ENCODE measurements at regions not wholly inside any gene's neighbourhood (a gene's known extent, or its start where the extent isn't known, plus 50 kb on each side); places are given as distances from the start of the nearest gene placed in this dataset.
"Not testable (repeated sequence)": the region's sequence is repeated elsewhere in the genome, so short reads cannot be mapped to it uniquely, and the experiment has no call there.

DNA sequence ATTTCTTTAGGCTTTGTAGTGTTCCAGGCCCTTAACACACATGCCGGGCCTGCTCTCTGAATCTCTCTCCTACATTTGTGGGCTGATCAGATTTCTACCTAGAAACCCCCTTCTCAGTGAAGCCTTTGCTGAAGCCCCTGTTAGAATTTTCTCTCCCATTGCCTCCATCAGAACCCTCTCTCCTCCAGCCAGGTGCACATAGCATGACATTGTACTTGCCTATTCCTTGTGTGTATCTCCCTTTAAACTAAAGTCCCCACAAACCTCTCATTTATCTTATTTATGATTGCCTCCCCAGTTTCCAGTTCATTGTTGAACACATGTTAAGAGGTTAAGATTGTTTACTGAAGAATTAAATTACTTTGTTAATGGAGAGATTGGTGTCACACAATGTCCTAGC is 325.5 kb upstream of the CITED2 start:
- no peak for DNase-seq (ENCODE audit: low read depth in 2 of 2)

DNA sequence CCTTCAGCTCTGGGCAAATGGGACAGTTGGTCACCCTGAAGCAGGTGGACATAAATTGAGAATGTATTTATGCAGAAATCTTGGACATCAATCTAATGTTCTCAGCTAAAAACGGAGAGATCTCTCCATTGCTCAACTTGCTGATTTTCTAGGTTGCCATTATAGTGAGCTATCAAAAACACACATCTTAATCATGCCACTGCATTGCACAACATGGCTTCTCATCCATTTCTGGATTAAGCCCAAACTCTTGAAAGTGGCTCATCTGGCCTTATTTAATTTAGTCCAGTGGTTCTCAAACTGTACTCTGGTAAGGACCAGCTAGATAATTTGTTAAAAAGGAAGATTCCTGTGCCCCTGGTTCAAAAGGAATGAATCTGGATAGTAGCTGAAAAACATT is 324.9 kb upstream of the CITED2 start:
- no peak for DNase-seq (ENCODE audit: low read depth in 2 of 2)

DNA sequence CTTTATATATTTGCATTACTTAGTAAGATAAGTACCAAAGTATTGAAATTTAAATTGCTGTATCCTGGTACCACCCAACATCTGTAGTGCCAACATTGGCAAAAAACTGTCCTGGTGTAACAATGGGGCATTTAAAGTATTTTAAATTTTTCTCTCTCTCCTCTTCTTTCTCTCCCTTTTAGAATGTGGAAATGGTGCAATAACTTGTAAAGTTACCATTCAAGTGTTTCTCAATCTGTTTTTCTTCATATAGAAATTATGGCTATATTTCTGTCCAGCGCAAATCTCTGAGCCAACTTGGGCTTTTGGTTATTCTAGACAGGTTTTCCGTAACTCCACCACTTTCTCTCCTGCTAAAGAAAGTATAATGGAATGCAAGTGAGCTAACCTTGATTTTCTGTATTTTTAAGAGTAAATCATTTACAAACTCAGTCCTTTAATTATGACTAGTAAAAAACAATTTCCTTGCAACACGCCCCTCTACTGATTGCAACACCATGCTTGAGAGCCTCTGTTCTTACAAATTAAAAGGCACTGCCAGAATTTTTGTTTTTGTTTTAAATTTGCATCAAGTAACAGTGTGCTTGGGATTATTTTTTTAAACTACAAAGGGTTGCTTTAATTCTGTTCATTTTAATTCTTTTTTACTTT is 324.2 kb upstream of the CITED2 start:
- DNase-seq (ENCODE audit: low read depth in 2 of 2), result no peak

DNA sequence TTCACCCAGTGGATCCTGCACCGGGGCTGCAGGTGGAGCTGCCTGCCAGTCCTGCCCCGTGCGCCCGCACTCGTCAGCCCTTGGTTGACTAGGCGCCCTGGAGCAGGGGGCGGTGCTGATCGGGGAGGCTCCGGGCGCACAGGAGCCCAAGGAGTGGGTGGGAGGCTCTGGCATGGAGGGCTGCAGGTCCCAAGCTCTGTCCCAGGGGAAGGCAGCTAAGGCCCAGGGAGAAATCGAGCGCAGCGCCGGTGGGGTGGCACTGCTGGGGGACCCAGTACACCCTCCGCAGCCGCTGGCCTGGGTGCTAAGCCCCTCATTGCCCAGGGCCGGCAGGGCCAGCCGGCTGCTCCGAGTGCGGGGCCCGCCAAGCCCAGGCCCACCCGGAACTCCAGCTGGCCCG is 323.4 kb upstream of the CITED2 start:
- DNase-seq (ENCODE audit: low read depth in 2 of 2), result not testable (repeated sequence)

DNA sequence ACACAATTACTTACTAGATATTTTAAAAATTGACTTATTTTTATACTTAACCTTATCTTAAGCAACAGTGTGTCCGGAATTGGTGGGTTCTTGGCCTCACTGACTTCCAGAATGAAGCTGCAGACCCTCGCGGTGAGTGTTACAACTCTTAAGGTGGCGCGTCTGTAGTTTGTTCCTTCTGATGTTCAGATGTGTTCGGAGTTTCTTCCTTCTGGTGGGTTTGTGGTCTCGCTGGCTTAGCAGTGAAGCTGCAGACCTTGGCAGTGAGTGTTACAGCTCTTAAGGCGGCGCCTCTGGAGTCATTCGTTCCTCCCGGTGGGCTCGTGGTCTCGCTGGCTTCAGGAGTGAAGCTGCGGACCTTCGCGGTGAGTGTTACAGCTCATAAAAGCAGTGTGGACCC is 322.5 kb upstream of the CITED2 start:
- DNase-seq (ENCODE audit: low read depth in 2 of 2), result not testable (repeated sequence)

DNA sequence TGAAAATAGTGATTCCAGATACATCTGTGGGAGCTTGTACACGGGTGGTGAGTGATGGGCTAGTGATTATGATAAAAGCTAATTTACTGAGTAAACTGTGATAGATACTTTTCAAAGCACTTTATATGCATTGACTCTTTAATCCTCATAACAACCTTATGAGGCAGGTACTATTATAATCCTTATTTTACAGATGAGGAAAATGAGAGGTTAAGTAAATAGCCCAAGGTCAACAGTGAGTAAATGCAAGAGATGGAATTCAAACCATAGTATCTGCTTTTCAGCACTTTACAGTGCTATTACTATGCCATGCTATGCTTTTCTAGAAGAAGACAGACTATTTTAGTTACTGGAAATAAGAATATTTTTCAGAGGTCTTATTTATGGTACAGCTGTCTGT is 320.9 kb upstream of the CITED2 start:
- DNase-seq (ENCODE audit: low read depth in 2 of 2), result no peak

DNA sequence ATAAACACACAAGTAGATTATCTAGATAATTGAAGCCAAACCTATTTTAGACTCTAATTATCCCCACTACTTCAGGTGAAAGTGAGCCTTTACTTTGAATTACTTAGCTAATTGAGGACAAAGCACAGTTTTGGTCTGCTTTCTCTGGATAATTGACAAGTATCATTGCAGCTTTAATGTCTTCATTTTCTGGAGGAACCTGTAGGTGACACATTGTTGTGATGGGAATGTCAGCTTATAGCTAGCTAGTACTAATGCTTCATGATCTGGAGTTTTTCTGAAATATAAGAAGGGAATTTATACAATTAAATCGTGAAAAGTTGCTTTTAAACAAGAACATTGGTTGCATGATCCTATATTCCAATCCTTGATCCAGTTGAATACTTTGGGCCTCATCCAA is 319.3 kb upstream of the CITED2 start:
- DNase-seq (ENCODE audit: low read depth in 2 of 2), result no peak

DNA sequence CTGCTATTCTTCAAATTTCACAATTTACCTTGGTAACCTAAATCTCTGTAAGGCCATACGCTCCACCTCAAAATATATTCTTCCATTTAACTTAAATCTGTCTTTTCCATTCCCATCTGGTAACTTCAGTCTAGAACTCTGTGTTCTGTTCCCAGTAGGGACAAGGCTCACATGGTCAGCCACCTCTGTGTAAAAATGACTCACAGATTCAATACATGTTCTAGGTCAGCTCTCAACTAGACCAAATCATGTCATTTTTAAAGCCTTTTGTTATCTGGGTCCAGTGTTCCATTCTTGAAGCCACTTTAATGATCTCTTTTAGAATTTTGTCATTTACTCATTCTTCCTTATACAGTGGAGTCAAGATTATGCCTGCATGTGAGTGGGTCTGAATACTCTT is 315.6 kb upstream of the CITED2 start:
- DNase-seq (ENCODE audit: low read depth in 2 of 2), result no peak

DNA sequence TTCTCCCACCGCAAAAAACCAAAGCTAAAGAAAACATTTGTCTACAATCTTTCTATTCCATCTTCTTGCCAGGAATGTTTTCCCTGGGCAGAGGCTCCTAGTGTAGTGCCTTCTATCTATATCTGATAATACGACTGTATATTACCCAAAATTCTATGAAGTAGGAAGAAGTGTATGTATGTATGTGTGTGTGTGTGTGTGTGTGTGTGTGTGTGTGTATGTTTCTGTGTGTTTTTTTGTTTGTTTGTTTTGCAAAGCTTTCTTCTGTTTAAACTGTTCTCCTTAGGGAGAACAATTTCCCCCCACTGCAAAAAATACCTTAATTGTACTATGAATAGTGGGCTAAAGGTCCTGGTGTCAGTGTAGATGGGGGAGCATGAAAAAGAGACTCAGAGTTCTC is 312.6 kb upstream of the CITED2 start:
- DNase-seq (ENCODE audit: low read depth in 2 of 2), result no peak

DNA sequence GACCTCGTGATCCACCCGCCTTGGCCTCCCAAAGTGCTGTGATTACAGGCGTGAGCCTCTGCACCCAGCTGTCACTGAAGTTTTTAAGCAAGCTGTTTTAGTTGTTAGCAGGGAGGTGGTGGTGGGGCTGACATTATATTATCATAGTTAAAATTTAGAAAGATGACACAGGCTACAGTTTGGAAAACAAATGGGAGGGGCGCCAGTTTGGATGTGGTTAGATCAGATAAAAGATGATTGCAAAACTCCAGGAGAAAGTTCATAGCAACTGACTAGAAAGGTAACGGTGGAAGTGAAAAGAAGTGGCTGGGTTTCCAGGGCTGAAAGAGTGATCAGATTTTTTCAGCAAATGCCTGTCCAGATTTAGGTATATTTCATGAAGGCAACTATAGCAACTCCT is 311.9 kb upstream of the CITED2 start:
- no peak for DNase-seq (ENCODE audit: low read depth in 2 of 2)

DNA sequence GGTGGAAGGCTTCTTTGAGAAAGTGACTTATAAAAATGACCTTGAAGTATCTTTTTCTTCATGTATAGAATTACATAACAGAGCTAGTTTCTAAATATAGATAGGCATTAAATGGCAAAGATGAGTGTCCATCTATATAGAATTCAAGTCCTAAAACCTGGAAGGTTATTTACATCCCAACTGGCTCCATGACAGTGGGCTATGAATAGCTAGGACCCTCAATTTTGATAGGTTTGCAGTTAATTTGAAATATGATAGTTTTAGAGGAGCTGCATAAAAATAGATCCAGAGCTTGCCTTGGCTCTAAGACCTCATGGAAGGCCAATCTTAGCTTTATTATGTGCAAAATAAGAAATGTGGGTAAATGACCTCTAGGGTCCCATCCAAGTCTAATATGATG is 310.6 kb upstream of the CITED2 start:
- no peak for DNase-seq (ENCODE audit: low read depth in 2 of 2)

DNA sequence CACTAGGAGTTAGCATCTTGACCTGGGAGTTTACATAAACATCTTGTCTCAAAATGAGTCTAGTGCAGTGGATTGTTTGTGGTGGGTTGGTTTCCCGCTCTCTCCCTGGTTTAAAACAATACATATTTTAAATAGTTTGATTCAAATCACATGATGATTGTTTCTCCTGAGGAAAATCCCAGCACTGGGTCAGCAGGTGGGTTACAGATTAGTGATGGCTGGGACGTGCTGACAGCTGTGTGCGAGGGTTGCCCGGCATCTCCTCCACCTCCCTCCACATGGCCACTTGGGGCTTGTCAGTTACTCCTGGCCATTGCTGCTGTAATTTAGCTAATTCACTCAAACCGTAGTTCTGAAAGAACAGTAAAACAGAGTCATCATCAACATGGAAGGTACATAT is 306.4 kb upstream of the CITED2 start:
- DNase-seq (ENCODE audit: low read depth in 2 of 2), result no peak

DNA sequence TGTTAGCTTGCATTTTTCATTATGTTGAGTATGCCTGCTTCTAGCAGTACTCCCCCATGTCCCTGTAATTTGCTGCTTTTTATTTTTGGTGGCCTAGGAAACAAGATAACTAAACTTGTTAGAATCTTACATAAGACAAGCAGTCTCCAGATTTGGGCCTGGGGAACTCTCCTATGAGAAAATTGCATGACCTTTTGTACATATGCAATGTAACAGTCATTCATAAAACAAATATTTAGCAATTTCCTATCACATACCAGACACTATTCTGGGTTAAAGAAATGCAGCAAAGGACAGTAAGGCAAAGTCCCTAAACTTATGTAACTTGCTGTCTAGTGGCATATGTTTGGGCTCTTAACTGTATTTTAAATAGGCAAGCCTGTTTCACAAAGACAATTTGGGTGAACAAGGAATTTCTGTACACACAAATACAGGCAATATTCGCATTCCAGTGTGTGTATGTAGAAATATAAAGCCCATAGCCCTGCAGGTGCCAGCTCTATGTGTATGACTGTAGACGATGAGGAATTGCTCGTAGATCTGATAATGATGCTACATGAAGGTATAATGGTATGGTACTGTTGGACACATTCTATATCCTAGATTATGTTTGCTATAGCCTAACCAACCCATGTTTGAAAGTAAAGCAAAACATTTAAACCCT is 305.2 kb upstream of the CITED2 start:
- DNase-seq (ENCODE audit: low read depth in 2 of 2), result peak; percentile 45 to 67

DNA sequence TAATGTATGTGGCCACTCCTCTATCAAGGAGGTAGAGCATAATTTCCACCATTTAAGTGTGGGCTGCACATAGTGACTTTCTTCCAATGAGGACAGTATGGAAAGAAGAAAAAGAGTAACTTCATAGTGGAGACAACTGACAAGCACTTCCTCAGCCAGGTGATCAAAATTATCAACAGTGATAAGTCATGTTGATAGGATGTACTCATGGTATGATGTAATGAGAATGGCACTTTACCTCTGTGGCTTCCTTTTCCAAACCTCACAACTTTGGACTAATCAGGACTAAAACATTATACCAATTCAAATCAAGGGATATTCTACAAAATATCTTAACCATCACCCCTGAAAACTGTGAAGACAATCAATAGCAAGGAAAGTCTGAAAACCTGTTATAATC is 302.3 kb upstream of the CITED2 start:
- DNase-seq (ENCODE audit: low read depth in 2 of 2), result no peak

DNA sequence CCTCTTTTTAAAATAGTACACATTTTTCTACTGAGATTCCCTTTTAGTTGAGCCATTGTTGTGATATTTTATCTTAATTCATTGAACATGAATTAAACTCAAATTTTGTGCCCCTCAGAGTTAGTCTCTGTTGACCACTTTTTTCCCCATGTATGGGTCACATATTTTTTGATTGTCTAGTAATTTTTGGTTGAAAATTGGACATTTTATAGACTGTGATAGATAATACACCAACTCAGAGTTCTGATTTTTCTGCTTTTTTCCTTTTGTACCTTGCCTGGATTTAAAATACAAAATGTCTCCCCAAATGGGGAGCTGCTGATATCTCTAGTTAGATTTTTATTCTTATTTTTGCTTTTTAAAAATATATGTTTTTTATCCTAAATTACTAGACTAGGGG is 291.8 kb upstream of the CITED2 start:
- no peak for DNase-seq (ENCODE audit: low read depth in 2 of 2)

DNA sequence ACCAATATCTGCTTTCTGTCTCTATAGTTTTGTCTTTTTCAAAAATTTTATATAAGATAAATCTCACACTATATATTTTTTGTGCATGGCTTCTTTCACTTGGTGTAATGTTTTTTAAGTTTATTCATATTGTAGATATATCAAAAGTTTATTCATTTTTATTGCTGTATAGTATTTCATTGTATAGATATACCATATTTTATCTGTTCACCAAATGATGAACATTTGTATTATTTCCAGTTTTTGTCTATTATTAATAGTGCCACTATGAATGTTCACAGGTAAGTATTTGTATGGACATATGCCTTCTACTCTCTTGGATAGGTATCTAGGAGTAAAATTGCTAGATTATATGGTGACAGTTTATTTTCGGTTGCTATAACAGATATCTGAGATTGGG is 289.5 kb upstream of the CITED2 start:
- DNase-seq (ENCODE audit: low read depth in 2 of 2), result no peak

DNA sequence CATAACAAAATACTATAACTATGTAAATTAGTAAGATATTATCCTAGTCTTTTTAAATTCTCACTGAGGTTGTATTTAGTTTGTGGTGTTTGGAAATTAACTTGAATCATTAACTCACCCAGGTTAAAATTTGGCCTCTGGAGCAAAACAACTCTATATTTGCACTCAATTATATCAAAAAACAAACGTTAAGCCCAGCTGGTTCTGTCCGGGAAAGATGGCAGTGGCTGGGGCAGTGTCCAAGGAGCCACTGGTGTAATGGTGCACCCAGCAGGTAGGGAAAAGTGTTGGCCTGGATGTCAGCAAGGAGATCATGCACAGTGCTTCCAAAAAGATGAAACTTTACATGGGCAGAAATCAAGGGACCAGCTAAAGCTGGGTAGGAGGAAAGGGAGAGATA is 285.3 kb upstream of the CITED2 start:
- no peak for DNase-seq (ENCODE audit: low read depth in 2 of 2)

DNA sequence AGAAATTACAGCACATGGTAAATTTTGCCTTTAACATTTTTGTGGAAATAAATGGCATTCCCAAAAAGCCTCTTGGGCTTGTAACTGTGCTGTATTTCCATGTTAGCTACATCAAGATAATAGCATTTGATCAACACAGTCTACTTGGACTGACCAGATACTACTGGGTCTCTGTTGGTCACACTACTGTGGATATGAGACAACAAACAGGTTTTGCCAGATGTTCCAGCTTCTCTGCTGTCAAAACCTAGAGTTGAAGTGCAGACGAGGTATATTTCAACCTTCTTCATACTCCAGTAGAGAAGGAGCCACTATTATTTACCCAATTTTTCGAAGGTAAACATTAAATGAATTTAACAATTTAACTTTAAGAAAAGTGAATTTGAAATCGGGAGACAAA is 284.7 kb upstream of the CITED2 start:
- DNase-seq (ENCODE audit: low read depth in 2 of 2), result no peak

DNA sequence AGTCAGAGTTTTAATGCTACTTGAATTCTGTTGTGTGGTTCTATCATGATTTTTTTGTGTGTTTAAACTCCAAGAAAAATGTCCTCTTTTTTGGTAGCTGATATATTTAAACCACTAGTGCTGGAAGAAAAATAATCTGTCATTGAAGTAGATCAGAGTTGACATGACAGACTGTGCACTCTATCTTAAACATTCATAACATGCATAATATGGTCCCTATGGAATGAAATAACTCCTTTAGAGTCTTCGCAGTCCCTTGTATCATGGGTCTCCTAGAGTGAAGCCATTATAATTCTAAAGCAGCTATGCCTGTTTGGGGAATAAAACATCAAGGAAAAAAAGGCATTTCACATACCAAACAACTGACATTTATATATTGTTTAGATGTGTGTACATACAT is 282.7 kb upstream of the CITED2 start:
- no peak for DNase-seq (ENCODE audit: low read depth in 2 of 2)

DNA sequence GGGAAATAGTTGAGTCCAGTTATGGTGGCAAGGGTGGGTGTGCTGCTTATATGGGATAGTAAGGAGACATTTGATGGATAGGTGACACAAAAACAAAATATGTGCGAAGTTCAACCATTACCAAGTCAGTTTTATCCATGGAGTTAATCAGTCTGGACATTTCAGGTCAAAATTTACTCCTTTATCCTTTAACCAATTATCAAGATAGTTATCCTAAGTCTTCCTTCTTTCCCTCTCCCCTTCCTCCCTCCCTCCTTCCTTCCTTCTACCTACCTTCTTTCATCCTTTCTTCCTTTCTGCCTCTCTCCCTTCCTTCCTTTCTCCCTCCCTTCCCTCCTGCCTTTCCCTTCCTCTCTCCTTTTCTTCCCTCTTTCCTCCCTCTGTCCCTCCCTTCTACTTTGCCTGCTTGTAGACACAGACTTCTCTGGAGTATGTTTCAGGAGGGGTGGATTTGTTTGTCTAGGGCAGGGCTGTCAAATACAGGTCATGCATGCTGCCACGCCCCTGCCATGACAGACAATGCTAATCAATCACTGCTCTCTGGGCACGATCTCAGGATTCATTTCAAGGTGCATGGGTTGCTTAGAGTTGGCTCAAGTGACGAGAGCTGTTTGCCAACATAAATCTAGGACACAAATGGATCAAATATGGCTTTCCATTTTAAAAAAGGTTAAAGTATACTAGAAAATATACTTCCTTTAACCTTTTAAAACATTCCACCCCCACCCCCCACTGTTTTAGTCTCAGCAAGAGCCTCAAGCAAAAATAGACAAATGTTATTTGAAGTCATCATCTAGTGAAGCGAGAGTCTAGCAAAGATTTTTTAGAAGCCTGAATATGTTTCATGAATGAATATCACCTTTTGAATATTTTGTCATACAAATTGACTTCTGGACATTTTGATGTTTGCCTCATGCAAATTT is 281.6 kb upstream of the CITED2 start:
- no peak for DNase-seq (ENCODE audit: low read depth in 2 of 2)

DNA sequence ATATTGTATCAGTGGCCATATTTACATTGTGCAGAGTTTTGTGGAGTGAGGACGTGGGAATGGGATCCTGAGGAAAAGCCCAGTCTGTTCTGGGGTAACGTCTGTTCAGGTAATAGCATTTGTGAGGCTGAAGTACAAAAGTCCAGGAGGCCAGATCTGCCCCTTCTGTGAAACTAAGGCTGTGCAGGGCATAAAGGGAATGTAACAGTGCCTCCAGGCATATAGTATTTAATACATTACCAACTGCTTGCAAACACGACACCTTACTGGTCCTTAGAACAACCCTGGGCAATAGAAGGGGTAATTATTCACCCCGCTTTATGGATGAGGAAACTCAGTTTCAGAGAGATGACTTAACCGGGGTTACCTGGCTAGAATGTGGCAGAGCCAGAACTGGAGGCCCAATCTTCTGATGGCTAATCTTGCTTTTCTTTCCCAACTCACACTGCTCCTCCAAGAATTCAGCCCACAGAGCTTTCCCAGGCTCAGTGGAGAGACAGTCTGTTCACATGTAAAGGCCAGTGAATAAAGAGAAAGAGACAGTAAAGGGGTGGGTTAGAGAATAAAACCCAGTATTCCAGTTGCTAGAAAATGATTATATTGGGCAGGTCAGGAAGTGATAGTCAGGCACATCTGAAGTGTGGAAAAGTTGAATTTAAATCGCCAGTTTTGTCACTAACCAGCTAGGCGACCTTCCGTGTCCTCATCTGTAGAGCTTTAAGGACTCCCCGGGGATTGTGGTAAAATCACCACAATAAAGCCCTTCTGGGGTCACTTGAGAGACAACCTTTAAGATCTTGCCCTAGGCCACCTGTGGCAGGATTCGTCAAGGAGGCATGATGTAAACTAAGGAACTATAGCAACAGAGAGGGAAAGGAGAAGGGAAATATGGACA is 280.7 kb upstream of the CITED2 start:
- DNase-seq (ENCODE audit: low read depth in 2 of 2), result no peak

DNA sequence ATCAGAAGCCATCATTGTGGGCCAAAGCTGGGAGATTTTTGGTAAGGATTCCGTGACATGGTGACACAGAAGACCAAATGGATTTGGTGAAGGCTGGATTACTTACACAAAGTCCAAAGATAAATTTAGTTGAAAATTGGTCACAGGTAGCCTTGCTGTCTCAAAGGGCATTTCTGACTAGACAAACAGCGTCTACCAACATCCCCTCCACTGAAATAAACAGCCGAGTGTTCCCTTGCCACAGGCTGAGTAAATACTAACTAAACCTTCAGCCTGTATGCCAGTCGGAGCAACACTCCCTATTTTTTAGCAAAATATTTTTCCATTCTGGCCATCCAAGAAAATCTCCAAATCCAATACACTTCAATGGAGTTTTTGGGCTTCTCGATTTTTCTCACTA is 279.9 kb upstream of the CITED2 start:
- DNase-seq (ENCODE audit: low read depth in 2 of 2), result no peak

Data from lung microvascular endothelial cell (primary cell).